Smooth muscle cell (in vitro differentiated cells): ENCODE measurements at regions not wholly inside any gene's neighbourhood (a gene's known extent, or its start where the extent isn't known, plus 50 kb on each side); places are given as distances from the start of the nearest gene placed in this dataset.

Experiments used
- DNase-seq: peaks from one replicate; lab custom pipeline; 2025; ENCODE audit not compliant: unreplicated experiment; lab: John Stamatoyannopoulos, UW
- H2AFZ ChIP-seq: fragments of 200-600 bp; sonication (generic); 2 replicates; pipeline ENCODE4 v1.6.0; 2016; ENCODE audit warnings: antibody characterized with exemption, low read depth, mild to moderate bottlenecking
- H3F3A ChIP-seq: fragments of 200-600 bp; sonication (generic); 2 replicates; pipeline ENCODE4 v1.6.0; 2017; ENCODE audit warnings: antibody characterized with exemption, low read depth
- H3K27ac ChIP-seq: fragments of 200-600 bp; sonication (generic); 2 replicates; pipeline ENCODE4 v1.5.1; 2016; ENCODE audit warnings: low read depth, mild to moderate bottlenecking
- H3K27me3 ChIP-seq: fragments of 200-600 bp; sonication (generic); 2 replicates; pipeline ENCODE4 v1.6.1; 2016; ENCODE audit warnings: low read depth, mild to moderate bottlenecking
- H3K36me3 ChIP-seq: fragments of 200-600 bp; sonication (generic); 2 replicates; pipeline ENCODE4 v1.5.1; 2016; ENCODE audit warnings: low read depth
- H3K4me1 ChIP-seq: fragments of 200-600 bp; sonication (generic); 2 replicates; pipeline ENCODE4 v1.5.1; 2016; ENCODE audit warnings: low read depth
- H3K4me2 ChIP-seq: fragments of 200-600 bp; sonication (generic); 2 replicates; pipeline ENCODE4 v1.6.0; 2016; ENCODE audit warnings: mild to moderate bottlenecking
- H3K4me3 ChIP-seq: fragments of 200-600 bp; sonication (generic); 2 replicates; pipeline ENCODE4 v1.5.1; 2016; ENCODE audit warnings: mild to moderate bottlenecking
- H3K79me2 ChIP-seq: fragments of 200-600 bp; sonication (generic); 2 replicates; pipeline ENCODE4 v1.6.0; 2016; ENCODE audit warnings: low read depth, mild to moderate bottlenecking
- H3K9ac ChIP-seq: fragments of 200-600 bp; sonication (generic); 2 replicates; pipeline ENCODE4 v1.6.0; 2016; ENCODE audit warnings: low read depth
- H3K9me3 ChIP-seq: fragments of 200-600 bp; sonication (generic); replicated peaks from 2 replicates; pipeline ENCODE4 v1.5.1; 2016; ENCODE audit warnings: low read depth
- H4K20me1 ChIP-seq: fragments of 200-600 bp; sonication (generic); 2 replicates; pipeline ENCODE4 v1.6.0; 2016; ENCODE audit warnings: low read depth
- WGBS: methylation state at CpG from one replicate; pipeline ENCODE4 v1.1.7; 2016; ENCODE audit warnings: low lambda C conversion rate; 5-methylcytosine and 5-hydroxymethylcytosine counted together
- TF ChIP-seq, protein P1 (sequence below): fragments of 200-600 bp; sonication (generic); IDR thresholded peaks from 2 replicates; pipeline ENCODE4 v1.5.1; 2017; ENCODE audit warnings: borderline replicate concordance, mild to moderate bottlenecking, antibody characterized with exemption; ENCODE audit not compliant: insufficient read depth, poor library complexity, severe bottlenecking

DNA sequence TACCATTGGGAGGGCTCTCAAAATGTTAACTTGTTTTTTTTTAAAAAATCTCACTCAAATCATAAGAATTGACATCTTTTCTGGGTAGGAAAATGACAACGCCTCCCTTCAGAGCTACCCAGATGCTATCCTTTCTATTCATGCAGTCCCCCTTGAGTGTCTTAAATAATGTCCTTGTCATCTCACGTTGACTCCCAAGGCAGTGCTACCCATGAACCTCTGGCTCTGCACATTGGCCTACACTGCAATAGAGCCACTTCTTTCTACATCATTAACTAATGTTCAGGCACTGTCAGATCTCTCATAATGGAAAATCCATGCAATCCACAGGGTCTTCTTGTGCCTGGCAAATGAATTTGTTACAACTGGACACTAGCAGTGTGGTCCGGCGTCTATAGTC lies 569.8 kb upstream of the ZFHX3 start:
- H3K79me2 ChIP-seq: no peaks in the 10 kb centered on the region
- no peak overlapping the region for H3K4me2 ChIP-seq
- H4K20me1 ChIP-seq: no peaks in the 10 kb centered on the region
- H3K27me3 ChIP-seq: peaks cover 3% of the 10 kb centered on the region
- no peak overlapping the region for H2AFZ ChIP-seq
- H3K4me1 ChIP-seq: no peaks in the 10 kb centered on the region
- no peak overlapping the region for H3K4me3 ChIP-seq
- H3K27ac ChIP-seq: no peak overlapping the region
- no peaks in the 10 kb centered on the region for H3K36me3 ChIP-seq
- no peak for DNase-seq
- H3F3A ChIP-seq: no peaks in the 10 kb centered on the region
- 92% methylated on average over 4 of the region's 4 CpGs for WGBS
- no peak overlapping the region for H3K9ac ChIP-seq
- TF ChIP-seq, protein P1, sequence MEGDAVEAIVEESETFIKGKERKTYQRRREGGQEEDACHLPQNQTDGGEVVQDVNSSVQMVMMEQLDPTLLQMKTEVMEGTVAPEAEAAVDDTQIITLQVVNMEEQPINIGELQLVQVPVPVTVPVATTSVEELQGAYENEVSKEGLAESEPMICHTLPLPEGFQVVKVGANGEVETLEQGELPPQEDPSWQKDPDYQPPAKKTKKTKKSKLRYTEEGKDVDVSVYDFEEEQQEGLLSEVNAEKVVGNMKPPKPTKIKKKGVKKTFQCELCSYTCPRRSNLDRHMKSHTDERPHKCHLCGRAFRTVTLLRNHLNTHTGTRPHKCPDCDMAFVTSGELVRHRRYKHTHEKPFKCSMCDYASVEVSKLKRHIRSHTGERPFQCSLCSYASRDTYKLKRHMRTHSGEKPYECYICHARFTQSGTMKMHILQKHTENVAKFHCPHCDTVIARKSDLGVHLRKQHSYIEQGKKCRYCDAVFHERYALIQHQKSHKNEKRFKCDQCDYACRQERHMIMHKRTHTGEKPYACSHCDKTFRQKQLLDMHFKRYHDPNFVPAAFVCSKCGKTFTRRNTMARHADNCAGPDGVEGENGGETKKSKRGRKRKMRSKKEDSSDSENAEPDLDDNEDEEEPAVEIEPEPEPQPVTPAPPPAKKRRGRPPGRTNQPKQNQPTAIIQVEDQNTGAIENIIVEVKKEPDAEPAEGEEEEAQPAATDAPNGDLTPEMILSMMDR: no peak
- H3K9me3 ChIP-seq: no peaks in the 10 kb centered on the region

DNA sequence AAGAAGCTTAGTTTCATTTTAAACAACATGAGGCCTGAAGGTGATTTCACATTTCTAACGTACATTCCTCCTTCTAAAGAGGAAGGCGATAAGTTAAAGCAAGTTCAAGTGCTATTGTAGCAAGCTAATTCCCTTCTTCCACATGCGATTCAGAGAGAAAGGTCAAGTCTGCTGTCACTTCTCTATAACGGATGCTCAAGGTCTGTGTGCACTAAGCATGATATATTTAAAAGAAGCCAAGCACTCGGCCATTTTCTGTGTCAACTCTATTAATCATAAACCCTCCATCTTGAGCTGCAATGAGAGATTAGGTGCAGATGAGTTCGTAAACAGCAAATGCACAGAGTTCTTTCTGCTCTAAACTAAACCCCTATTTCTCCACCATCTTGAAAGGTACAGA lies 568.8 kb upstream of the ZFHX3 start:
- Histone ChIP-seq H3K27me3 (peaks cover 3% of the 10 kb centered on the region), H3K27ac (no peak overlapping the region), H3K79me2 (no peaks in the 10 kb centered on the region), H4K20me1 (no peaks in the 10 kb centered on the region), H3K9me3 (no peaks in the 10 kb centered on the region), H3K4me3 (no peak overlapping the region), H3K4me2 (no peak overlapping the region), H3K9ac (no peak overlapping the region), H3K36me3 (no peaks in the 10 kb centered on the region), H3K4me1 (no peaks in the 10 kb centered on the region), H3F3A (no peaks in the 10 kb centered on the region), H2AFZ (no peak overlapping the region)
- no peak for DNase-seq
- WGBS: 91% methylated on average over 6 of the region's 6 CpGs
- TF ChIP-seq, protein P1: no peak

DNA sequence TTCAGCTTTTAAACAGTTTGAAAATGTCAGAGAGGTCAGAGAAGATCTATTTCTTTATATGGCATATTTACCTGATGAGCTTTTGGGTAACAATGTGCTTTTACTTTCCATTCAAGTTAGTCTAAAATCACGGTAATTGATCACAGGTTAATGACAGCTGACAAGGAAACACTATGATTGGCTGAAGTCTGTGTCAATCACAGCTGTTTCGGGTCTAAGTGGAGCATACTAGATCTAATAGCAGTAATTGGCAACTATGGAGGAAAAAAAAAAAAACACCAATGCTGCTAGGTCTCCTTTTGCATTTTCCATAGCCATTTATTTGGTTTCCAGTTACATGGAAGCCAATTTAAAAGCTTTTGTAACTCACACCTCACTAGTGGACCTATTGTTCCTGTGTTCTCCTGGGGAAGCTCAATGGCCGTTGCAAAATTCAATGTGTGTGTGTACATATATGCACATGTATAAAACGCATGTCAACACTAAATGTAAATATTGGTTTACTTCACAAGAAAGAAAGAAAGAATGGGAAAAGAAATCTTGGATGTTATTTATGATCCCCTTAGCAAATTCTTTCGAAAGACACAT lies 568.3 kb upstream of the ZFHX3 start:
- TF ChIP-seq, protein P1: no peak
- H3K27me3 ChIP-seq: peaks cover 3% of the 10 kb centered on the region
- no peak overlapping the region for H3K4me3 ChIP-seq
- no peaks in the 10 kb centered on the region for H3K79me2 ChIP-seq
- DNase-seq: no peak
- WGBS: 92% methylated on average over 5 of the region's 5 CpGs
- H3K9me3 ChIP-seq: no peaks in the 10 kb centered on the region
- no peaks in the 10 kb centered on the region for H3K4me1 ChIP-seq
- H3K27ac ChIP-seq: no peak overlapping the region
- no peaks in the 10 kb centered on the region for H4K20me1 ChIP-seq
- H3K9ac ChIP-seq: no peak overlapping the region
- H2AFZ ChIP-seq: no peak overlapping the region
- no peaks in the 10 kb centered on the region for H3K36me3 ChIP-seq
- peak overlapping the region; percentile 63 for H3K4me2 ChIP-seq
- no peaks in the 10 kb centered on the region for H3F3A ChIP-seq

DNA sequence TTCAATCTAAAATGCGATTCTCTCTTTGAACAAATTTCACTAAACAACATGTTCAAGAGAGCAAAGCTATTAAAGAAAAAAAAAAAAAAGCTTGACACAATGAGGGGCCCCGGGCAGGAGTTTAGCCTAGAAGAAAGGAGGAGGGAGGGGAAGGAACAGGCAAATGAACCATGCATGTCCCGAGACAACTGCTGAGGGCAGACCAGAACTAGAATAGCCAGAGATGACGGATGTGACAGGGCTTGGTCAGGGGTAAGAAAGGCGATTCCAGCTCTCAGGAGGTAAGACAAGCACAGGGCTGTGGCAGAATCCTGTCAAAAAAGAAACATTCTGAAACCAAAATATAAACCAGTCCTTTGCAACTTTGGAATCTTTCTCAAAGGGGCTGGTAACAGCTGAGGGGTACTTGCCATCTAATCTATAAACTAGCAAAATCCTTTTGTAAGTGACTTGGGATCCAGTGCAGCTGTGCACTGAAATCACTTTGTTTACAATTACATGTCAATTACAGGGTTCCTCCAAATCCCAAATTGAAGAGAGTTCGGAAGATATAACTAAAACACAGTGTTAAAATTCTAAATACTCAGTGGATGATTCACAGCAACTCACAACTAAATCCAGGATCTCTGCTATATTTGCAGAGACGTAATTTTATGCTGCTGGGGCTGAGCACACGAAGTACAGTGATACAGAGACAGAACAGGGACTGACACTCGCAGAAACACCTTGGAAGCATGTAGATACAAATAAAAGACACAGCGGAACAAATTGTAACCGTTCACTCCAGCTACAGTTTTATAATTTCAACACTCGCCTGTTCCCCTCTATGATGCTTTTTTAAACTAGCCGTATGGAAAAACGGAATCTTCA lies 567.4 kb upstream of the ZFHX3 start:
- Histone ChIP-seq H3K27ac (no peak overlapping the region), H4K20me1 (no peaks in the 10 kb centered on the region), H3K4me3 (no peak overlapping the region), H3K27me3 (peaks cover 3% of the 10 kb centered on the region), H3K9ac (no peak overlapping the region), H3K4me1 (peaks cover 6% of the 10 kb centered on the region), H3K9me3 (no peaks in the 10 kb centered on the region), H3K79me2 (no peaks in the 10 kb centered on the region), H3K4me2 (peak overlapping the region; percentile 63), H3F3A (no peaks in the 10 kb centered on the region), H3K36me3 (no peaks in the 10 kb centered on the region), H2AFZ (no peak overlapping the region)
- WGBS: 62% methylated on average over 14 of the region's 14 CpGs
- no peak for DNase-seq
- TF ChIP-seq, protein P1: no peak
